ENCODE measurements at regions not wholly inside any gene's neighbourhood (a gene's known extent, or its start where the extent isn't known, plus 50 kb on each side); places are given as distances from the start of the nearest gene placed in this dataset.
"Not testable (repeated sequence)": the region's sequence is repeated elsewhere in the genome, so short reads cannot be mapped to it uniquely, and the experiment has no call there.

DNA sequence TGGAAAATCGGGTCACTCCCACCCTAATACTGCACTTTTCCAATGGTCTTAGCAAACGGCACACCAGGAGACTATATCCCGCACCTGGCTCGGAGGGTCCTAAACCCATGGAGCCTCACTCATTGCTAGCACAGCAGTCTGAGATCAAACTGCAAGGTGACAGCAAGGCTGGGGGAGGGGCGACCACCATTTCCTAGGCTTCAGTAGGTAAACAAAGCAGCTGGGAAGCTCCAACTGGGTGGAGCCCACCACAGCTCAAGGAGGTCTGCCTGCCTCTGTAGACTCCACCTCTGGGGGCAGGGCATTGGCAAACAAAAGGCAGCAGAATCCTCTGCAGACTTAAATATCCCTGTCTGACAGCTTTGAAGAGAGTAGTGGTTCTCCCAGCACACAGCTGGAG lies 109.0 kb upstream of the DEFB108B start:
- not testable (repeated sequence) for DNase-seq

GRCh38 chr11:71730748-71731147 lies 102.3 kb upstream of the DEFB108B start:
- not testable (repeated sequence) for DNase-seq

DNA sequence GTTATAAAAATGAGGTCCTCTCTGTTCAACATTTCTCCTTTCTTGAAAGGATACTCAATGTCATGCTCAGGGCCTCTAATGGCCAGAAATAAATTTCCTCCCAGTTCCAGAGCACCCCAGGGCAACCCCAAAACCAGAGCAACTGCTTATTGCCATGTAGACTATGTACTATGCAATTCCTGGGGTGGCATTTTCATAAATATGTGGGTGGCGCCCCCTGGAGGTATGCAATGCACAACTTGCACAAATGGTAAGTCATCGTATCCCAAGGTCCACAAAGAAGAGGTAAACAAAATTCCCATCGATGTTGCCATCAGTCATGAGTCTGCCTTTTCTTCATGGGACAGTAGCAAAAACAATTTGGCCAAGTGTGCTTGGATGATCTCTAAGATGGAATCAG lies 98.6 kb upstream of the DEFB108B start:
- DNase-seq, result peak; percentile 2

DNA sequence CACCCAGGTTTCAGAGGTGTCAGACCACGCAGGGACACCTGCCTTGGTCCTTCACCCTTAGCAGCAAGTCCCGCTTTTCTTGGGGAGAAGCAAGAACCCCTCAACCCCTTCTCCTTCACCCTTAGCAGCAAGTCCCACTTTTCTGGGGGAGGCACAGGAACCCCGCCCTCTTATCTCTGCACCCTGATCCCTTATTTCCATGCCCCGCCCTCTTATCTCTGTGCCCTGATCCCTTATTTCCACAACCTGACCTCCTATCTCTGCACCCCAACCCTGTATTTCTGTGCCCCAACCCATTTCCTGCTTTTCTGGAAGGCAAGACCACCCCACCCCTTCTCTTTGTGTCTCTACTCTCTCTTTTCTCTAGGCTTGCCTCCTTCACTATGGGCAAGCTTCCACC lies 94.7 kb upstream of the DEFB108B start:
- DNase-seq, result not testable (repeated sequence)

- DNase-seq, result not testable (repeated sequence)
Observed at GRCh38 chr11:71743385-71743784, 89.6 kb upstream of the DEFB108B start.

DNA sequence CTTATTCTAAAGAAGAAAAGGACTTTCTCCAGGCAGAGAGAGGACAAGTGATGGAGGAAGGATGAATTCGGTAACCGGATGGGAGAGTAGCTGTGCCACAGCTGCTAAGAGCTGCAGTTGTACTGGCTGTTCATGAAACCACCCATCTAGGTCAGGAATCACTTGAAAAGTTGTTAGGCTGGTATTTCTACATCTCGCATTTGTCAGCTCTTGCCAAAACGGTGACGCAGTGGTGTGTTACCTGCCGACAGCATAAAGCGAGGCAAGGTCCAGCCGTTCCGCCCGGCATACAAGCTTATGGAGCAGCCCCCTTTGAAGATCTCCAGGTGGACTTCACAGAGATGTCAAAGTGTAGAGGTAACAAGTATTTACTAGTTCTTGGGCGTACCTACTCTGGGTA lies 87.3 kb upstream of the DEFB108B start:
- not testable (repeated sequence) for DNase-seq

- DNase-seq, result not testable (repeated sequence)
Observed at GRCh38 chr11:71746263-71746662, 86.7 kb upstream of the DEFB108B start.

DNA sequence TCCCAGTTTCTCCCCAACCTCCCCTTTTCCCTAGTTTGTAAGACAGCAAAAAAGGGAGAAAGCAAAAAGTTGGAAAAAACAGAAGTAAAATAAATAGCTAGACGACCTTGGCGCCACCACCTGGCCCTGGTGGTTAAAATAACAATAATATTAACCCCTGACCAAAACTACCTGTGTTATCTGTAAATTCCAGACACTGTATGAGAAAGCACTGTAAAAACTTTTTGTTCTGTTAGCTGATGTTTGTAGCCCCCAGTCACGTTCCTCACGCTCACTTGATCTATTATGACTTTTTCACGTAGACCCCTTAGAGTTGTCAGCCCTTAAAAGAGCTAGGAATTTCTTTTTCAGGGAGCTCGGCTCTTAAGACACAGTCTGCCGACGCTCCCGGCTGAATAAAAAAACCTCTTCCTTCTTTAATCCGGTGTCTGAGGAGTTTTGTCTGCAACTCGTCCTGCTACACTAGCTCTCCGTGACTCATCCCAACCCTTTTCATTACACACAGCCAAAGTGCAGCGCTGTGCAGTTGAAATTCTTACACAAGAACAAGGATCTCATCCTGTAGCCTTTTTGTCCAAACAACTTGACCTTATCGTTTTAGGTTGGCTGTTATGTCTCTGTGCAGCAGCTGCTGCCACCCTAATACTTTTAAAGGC lies 83.9 kb upstream of the DEFB108B start:
- DNase-seq, result not testable (repeated sequence)

GRCh38 chr11:71750908-71751307 lies 82.1 kb upstream of the DEFB108B start:
- not testable (repeated sequence) for DNase-seq

GRCh38 chr11:71764695-71765491 lies 68.1 kb upstream of the DEFB108B start:
- peak; percentile 42 for DNase-seq

DNA sequence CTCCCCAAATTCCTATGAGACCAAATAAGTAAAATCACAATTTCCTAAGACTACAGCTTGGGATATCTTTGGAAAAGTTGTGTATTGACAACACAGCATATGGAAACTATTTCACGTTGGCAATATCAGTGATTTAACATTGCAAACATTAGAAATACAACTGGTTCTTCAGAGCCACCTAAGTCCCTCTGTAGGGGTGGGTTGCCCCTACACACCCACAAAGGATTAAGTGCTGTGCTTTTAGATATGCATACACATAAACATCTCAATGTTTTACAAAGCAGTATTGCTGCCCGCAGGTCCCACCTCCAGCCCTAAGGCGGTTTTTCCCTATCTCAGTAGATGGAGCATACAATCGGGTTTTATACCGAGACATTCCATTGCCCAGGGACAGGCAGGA lies 66.0 kb upstream of the DEFB108B start:
- DNase-seq, result not testable (repeated sequence)

DNA sequence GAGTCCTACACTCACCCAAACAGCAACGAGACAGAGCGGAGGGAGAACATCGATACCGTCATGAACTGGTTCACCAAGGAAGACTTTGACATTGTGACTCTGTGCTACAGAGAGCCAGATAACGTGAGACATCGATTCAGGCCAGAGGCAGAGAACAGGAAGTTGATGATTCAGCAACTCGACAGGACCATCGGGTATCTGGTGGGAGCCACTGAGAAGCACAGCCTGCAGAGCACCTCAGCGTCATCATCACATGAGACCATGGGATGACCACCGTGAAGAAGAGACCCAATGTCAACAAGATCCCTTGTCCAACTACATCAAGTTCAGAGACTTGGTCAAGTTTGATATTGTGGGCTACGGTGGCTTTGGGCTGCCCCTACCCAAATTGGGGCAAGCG lies 60.8 kb upstream of the DEFB108B start:
- DNase-seq, result not testable (repeated sequence)

GRCh38 chr11:71774603-71775222 lies 58.3 kb upstream of the DEFB108B start:
- no peak for DNase-seq

GRCh38 chr11:71780116-71780515 lies 52.9 kb upstream of the DEFB108B start:
- not testable (repeated sequence) for DNase-seq

- DNase-seq, result not testable (repeated sequence)
Observed at GRCh38 chr11:71780771-71781170, 52.2 kb upstream of the DEFB108B start.

DNA sequence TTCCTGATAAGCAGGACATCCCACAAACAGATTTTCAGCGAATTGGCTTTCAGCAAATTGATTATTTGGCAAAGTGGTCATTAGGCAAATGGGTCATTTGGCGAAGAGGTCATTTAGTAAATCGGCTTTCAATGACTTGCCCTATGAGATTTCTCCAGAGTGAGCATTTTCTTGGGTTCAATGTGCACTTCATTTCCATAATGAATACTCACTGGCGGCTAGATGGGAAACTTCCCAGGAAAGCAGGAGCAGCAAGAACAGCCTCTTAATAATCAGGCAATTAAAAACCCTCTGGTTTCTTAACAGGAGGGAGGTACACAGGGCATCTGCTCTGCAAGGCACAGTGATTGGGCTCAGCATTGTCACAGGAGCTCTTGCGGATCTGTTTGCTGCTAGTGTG lies 51.5 kb upstream of the DEFB108B start:
- DNase-seq, result not testable (repeated sequence)

DNA sequence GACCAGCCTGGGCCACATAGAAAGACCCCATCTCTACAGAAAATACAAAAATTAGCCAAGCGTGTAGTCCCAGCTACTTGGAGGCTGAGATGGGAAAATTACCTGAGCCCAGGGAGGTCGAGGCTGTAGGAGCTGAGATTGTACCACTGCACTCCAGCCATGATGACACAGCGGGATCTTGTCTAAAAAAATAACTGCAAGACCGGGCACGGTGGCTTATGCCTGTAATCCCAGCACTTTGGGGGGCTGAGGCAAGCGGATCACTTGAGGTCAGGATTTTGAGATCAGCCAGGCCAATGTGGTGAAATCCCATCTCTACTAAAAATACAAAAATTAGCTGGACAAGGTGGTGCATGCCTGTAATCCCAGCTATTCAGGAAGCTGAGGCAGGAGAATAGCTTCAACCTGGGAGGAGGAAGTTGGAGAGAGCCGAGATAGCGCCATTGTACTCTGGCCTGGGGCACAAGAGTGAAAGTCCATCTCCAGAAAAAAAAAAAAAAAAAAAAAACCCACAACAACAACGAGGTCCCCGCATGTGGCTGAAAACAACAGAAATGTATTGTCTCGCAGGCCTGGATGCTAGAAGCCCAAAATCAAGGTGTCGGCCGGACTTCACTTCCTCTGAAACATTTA lies 50.7 kb upstream of the DEFB108B start:
- DNase-seq, result not testable (repeated sequence)

DNA sequence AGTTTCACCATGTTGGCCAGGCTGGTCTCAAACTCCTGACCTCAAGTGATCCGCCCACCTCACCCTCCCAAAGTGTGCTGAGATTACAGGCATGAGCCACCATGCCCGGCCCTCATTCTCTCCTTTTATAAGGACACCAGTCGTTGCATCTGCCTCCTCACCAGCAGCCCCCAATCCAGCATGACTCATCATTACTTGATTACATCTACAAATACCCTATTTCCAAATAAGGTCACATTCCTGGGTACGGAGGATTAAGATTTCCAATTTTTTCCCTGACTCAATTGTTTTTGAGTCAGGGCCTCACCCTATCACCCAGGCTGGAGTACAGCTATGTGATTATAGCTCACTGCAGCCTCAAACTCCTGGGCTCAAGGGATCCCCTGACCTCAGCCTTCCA lies 49.8 kb upstream of the DEFB108B start:
- DNase-seq, result not testable (repeated sequence)

Measured in dermis blood vessel endothelial cell (primary cell).